ENCODE measurements at regions not wholly inside any gene's neighbourhood (a gene's known extent, or its start where the extent isn't known, plus 50 kb on each side); places are given as distances from the start of the nearest gene placed in this dataset.

- H3K4me3 Mint-ChIP-seq: no peak overlapping the region
- TF ChIP-seq CTCF (conservative IDR thresholded peaks at IDR 0.05): no peak
- H3K36me3 Mint-ChIP-seq: no peaks in the 10 kb centered on the region
- peaks cover 3% of the 10 kb centered on the region for H3K4me1 Mint-ChIP-seq (ENCODE audit: unreplicated experiment)
- no peak for DNase-seq (ENCODE audit: extremely low spot score, unreplicated experiment)
- no peaks in the 10 kb centered on the region for H3K27me3 Mint-ChIP-seq
- H3K27ac Mint-ChIP-seq: no peak overlapping the region
- H3K9me3 Mint-ChIP-seq: no peaks in the 10 kb centered on the region
These were observed 505.4 kb downstream of the SUCLG1 start for GRCh38 chr2:83953697-83954096.

- Mint-ChIP-seq H3K4me3 (no peak overlapping the region), H3K36me3 (no peaks in the 10 kb centered on the region), H3K27me3 (peaks cover 4% of the 10 kb centered on the region), H3K9me3 (no peaks in the 10 kb centered on the region), H3K27ac (no peak overlapping the region), H3K4me1 (ENCODE audit: unreplicated experiment) (peaks cover 3% of the 10 kb centered on the region)
- no peak for TF ChIP-seq CTCF (conservative IDR thresholded peaks at IDR 0.05)
- no peak for DNase-seq (ENCODE audit: extremely low spot score, unreplicated experiment)
These were observed 507.6 kb downstream of the SUCLG1 start for GRCh38 chr2:83951378-83951947.

- Mint-ChIP-seq H3K36me3 (no peaks in the 10 kb centered on the region), H3K27me3 (peaks cover 4% of the 10 kb centered on the region), H3K4me1 (ENCODE audit: unreplicated experiment) (peaks cover 3% of the 10 kb centered on the region), H3K4me3 (no peak overlapping the region), H3K27ac (no peak overlapping the region), H3K9me3 (no peaks in the 10 kb centered on the region)
- TF ChIP-seq CTCF (conservative IDR thresholded peaks at IDR 0.05): no peak
- no peak for DNase-seq (ENCODE audit: extremely low spot score, unreplicated experiment)
These were observed 509.7 kb downstream of the SUCLG1 start for GRCh38 chr2:83949361-83949760.

GRCh38 chr2:83944191-83944590 is 514.9 kb downstream of the SUCLG1 start:
- H3K27ac Mint-ChIP-seq: no peak overlapping the region
- H3K36me3 Mint-ChIP-seq: no peaks in the 10 kb centered on the region
- H3K9me3 Mint-ChIP-seq: no peaks in the 10 kb centered on the region
- no peak overlapping the region for H3K4me3 Mint-ChIP-seq
- no peak for DNase-seq (ENCODE audit: extremely low spot score, unreplicated experiment)
- no peaks in the 10 kb centered on the region for H3K4me1 Mint-ChIP-seq (ENCODE audit: unreplicated experiment)
- peaks cover 9% of the 10 kb centered on the region for H3K27me3 Mint-ChIP-seq
- no peak for TF ChIP-seq CTCF (conservative IDR thresholded peaks at IDR 0.05)

- Mint-ChIP-seq H3K9me3 (no peaks in the 10 kb centered on the region), H3K27ac (no peak overlapping the region)
- no peak for TF ChIP-seq CTCF (conservative IDR thresholded peaks at IDR 0.05)
These were observed 515.8 kb downstream of the SUCLG1 start for GRCh38 chr2:83943265-83943664.

GRCh38 chr2:83941886-83942285 is 517.2 kb downstream of the SUCLG1 start:
- H3K27ac Mint-ChIP-seq: no peak overlapping the region

More at GRCh38 chr2:83943265-83943664, 515.8 kb downstream of the SUCLG1 start:
- Mint-ChIP-seq H3K4me1 (ENCODE audit: unreplicated experiment) (no peaks in the 10 kb centered on the region), H3K27me3 (peaks cover 9% of the 10 kb centered on the region), H3K4me3 (no peak overlapping the region), H3K36me3 (no peaks in the 10 kb centered on the region)
- no peak for DNase-seq (ENCODE audit: extremely low spot score, unreplicated experiment)

More at GRCh38 chr2:83941886-83942285, 517.2 kb downstream of the SUCLG1 start:
- H3K4me1 Mint-ChIP-seq (ENCODE audit: unreplicated experiment): no peaks in the 10 kb centered on the region
- H3K27me3 Mint-ChIP-seq: peaks cover 6% of the 10 kb centered on the region
- no peak overlapping the region for H3K4me3 Mint-ChIP-seq
- TF ChIP-seq CTCF (conservative IDR thresholded peaks at IDR 0.05): no peak
- H3K36me3 Mint-ChIP-seq: no peaks in the 10 kb centered on the region
- no peaks in the 10 kb centered on the region for H3K9me3 Mint-ChIP-seq
- no peak for DNase-seq (ENCODE audit: extremely low spot score, unreplicated experiment)
